ENCODE measurements at regions not wholly inside any gene's neighbourhood (a gene's known extent, or its start where the extent isn't known, plus 50 kb on each side); places are given as distances from the start of the nearest gene placed in this dataset.

GRCh38 chr4:159722918-159723317 lies 620.0 kb downstream of the RAPGEF2 start:
- SMC1A ChIA-PET (ENCODE audit: uncharacterized antibody, unreplicated experiment), result no interaction called here
- intact Hi-C loops (cut with micrococcal nuclease; ENCODE audit: unreplicated experiment), result no loop called here
- RAD21 ChIA-PET (ENCODE audit: unreplicated experiment), result no interaction called here
- FAIRE-seq (no peak), DNase-seq (ENCODE audit: low read depth, low spot score) (no peak), ATAC-seq (no peak)
- in situ Hi-C loops (cut with MboI), result no loop called here
- H4K20me1 ChIP-seq (ENCODE audit: control insufficient read depth, insufficient read depth), result no peaks in the 10 kb centered on the region
- no peaks in the 10 kb centered on the region for H3K9me3 ChIP-seq (replicated peaks; ENCODE audit: control insufficient read depth, insufficient read depth, low read length)
- H3K36me3 ChIP-seq (ENCODE audit: control insufficient read depth in 2 of 2, insufficient read depth in 2 of 2, low read length in 1 of 2), result no peaks in the 10 kb centered on the region
- BruUV-seq (replicated peaks), result no TSS peak
- CTCF ChIA-PET, result interaction anchor here (2.1 kb wide), 1 partner anchor 12 kb away, joined by 5 read pairs; no protein-coding TSS in a partner anchor
- no peak for TF ChIP-seq RAD51 (IDR thresholded peaks at IDR 0.05)
- TF ChIP-seq HDAC6 (IDR thresholded peaks at IDR 0.05; ENCODE audit: unreplicated experiment), result no peak
- TF ChIP-seq PKNOX1 (IDR thresholded peaks at IDR 0.05), result no peak
- TF ChIP-seq RUNX3 (IDR thresholded peaks at IDR 0.05; ENCODE audit: low read length), result no peak
- no peak for TF ChIP-seq ZNF217 (IDR thresholded peaks at IDR 0.05)
- no peaks in the 10 kb centered on the region for H3K27me3 ChIP-seq (replicated peaks in 1 of 2; ENCODE audit: control insufficient read depth in 2 of 2, insufficient read depth in 2 of 2, low read length in 1 of 2)
- H3K4me2 ChIP-seq (ENCODE audit: control insufficient read depth, insufficient read depth), result no peak overlapping the region
- no peak overlapping the region for H3K9ac ChIP-seq (ENCODE audit: control insufficient read depth, insufficient read depth, low read length)
- no peak overlapping the region for H3K27ac ChIP-seq (ENCODE audit: control insufficient read depth, insufficient read depth)
- no peak overlapping the region for H2AFZ ChIP-seq (ENCODE audit: control insufficient read depth, low read depth, low read length)
- no peak overlapping the region for H3K4me3 ChIP-seq
- WGBS (ENCODE audit: insufficient coverage, insufficient replicate concordance, low lambda C conversion rate, missing lambda C conversion rate), result 0% methylated on average over 3 of the region's 4 CpGs
- H3K79me2 ChIP-seq (ENCODE audit: control insufficient read depth, insufficient read depth, low read length), result no peaks in the 10 kb centered on the region
- POLR2A ChIA-PET, result no interaction called here
- no peaks in the 10 kb centered on the region for H3K4me1 ChIP-seq (ENCODE audit: control insufficient read depth, insufficient read depth, low read length)

- Histone ChIP-seq H3K27ac (ENCODE audit: control insufficient read depth, insufficient read depth) (no peak overlapping the region), H3K79me2 (ENCODE audit: control insufficient read depth, insufficient read depth, low read length) (no peaks in the 10 kb centered on the region), H3K4me1 (ENCODE audit: control insufficient read depth, insufficient read depth, low read length) (no peaks in the 10 kb centered on the region), H3K9ac (ENCODE audit: control insufficient read depth, insufficient read depth, low read length) (no peak overlapping the region), H3K27me3 (replicated peaks in 1 of 2; ENCODE audit: control insufficient read depth in 2 of 2, insufficient read depth in 2 of 2, low read length in 1 of 2) (no peaks in the 10 kb centered on the region), H3K4me3 (no peak overlapping the region), H3K4me2 (ENCODE audit: control insufficient read depth, insufficient read depth) (no peak overlapping the region), H4K20me1 (ENCODE audit: control insufficient read depth, insufficient read depth) (no peaks in the 10 kb centered on the region), H3K9me3 (replicated peaks; ENCODE audit: control insufficient read depth, insufficient read depth, low read length) (no peaks in the 10 kb centered on the region), H3K36me3 (ENCODE audit: control insufficient read depth in 2 of 2, insufficient read depth in 2 of 2, low read length in 1 of 2) (no peaks in the 10 kb centered on the region), H2AFZ (ENCODE audit: control insufficient read depth, low read depth, low read length) (no peak overlapping the region)
- TF ChIP-seq SMC3 (IDR thresholded peaks at IDR 0.05; ENCODE audit: borderline replicate concordance, low read length), result no peak
- no peak for TF ChIP-seq MXI1 (IDR thresholded peaks at IDR 0.05; ENCODE audit: low read depth, low read length)
- no peak for TF ChIP-seq NBN (IDR thresholded peaks at IDR 0.05)
- no peak for TF ChIP-seq CREB1 (IDR thresholded peaks at IDR 0.05; ENCODE audit: low read depth)
- ChIA-PET SMC1A (ENCODE audit: uncharacterized antibody, unreplicated experiment) (no interaction called here), RAD21 (ENCODE audit: unreplicated experiment) (no interaction called here), POLR2A (no interaction called here), CTCF (interaction anchor here (2.1 kb wide), 1 partner anchor 11 kb away, joined by 5 read pairs; no protein-coding TSS in a partner anchor)
- WGBS (ENCODE audit: insufficient coverage, insufficient replicate concordance, low lambda C conversion rate, missing lambda C conversion rate), result 2% methylated on average over 8 of the region's 8 CpGs
- intact Hi-C loops (cut with micrococcal nuclease; ENCODE audit: unreplicated experiment), result no loop called here
- in situ Hi-C loops (cut with MboI), result no loop called here
- DNase-seq (ENCODE audit: low read depth, low spot score) (no peak), FAIRE-seq (no peak), ATAC-seq (no peak)
- no TSS peak for BruUV-seq (replicated peaks)
Measured at GRCh38 chr4:159723341-159724048, 620.6 kb downstream of the RAPGEF2 start.
